ENCODE measurements at regions not wholly inside any gene's neighbourhood (a gene's known extent, or its start where the extent isn't known, plus 50 kb on each side); places are given as distances from the start of the nearest gene placed in this dataset.
"Not testable (repeated sequence)": the region's sequence is repeated elsewhere in the genome, so short reads cannot be mapped to it uniquely, and the experiment has no call there.

DNA sequence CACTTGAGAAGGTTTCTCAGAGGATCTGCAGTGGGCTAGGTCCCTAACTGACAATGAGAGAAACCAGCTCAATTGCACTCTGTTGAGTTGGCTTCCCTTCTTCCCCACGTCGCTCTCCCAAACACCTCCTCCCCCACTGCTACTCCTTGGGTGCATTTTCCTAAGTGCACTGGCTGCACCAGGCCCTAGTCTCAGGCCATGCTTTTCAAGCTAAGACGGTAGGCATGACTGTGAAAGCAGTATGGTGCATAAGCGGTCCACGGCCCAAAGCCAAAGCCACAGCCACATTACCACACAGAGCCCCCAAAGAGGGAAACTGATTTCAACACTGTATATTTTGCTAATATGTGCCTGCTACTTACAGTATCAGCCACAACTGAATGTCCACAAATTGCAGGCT, 62.1 kb upstream of the RBM24 start:
- TF ChIP-seq CTCF (IDR thresholded peaks at IDR 0.05), result no peak
- Histone ChIP-seq H3K9ac (ENCODE audit: low read depth in 2 of 2, low read length in 2 of 2) (no peak overlapping the region), H3K27me3 (no peaks in the 10 kb centered on the region), H3K9me3 (no peaks in the 10 kb centered on the region), H3K36me3 (no peaks in the 10 kb centered on the region), H3K4me3 (no peak overlapping the region), H3K4me1 (no peaks in the 10 kb centered on the region), H3K27ac (no peak overlapping the region)
- intact Hi-C loops (cut with DNase I), result no loop called here
- DNase-seq, result no peak

- no peak for DNase-seq
- no peak overlapping the region for H3K9ac ChIP-seq (ENCODE audit: low read depth in 2 of 2, low read length in 2 of 2)
- no peaks in the 10 kb centered on the region for H3K36me3 ChIP-seq
- H3K9me3 ChIP-seq, result no peaks in the 10 kb centered on the region
- TF ChIP-seq CTCF (IDR thresholded peaks at IDR 0.05), result no peak
- H3K4me1 ChIP-seq, result no peaks in the 10 kb centered on the region
- H3K27me3 ChIP-seq, result no peaks in the 10 kb centered on the region
- no peak overlapping the region for H3K27ac ChIP-seq
- intact Hi-C loops (cut with DNase I), result no loop called here
- no peak overlapping the region for H3K4me3 ChIP-seq
Observed at GRCh38 chr6:17220040-17220910, 60.9 kb upstream of the RBM24 start.

- Histone ChIP-seq H3K27ac (no peak overlapping the region), H3K9ac (ENCODE audit: low read depth in 2 of 2, low read length in 2 of 2) (no peak overlapping the region), H3K4me3 (no peak overlapping the region), H3K27me3 (no peaks in the 10 kb centered on the region), H3K9me3 (no peaks in the 10 kb centered on the region), H3K4me1 (no peaks in the 10 kb centered on the region), H3K36me3 (no peaks in the 10 kb centered on the region)
- TF ChIP-seq CTCF (IDR thresholded peaks at IDR 0.05), result no peak
- no peak for DNase-seq
- intact Hi-C loops (cut with DNase I), result no loop called here
Observed at GRCh38 chr6:17224056-17224455, 57.1 kb upstream of the RBM24 start.

DNA sequence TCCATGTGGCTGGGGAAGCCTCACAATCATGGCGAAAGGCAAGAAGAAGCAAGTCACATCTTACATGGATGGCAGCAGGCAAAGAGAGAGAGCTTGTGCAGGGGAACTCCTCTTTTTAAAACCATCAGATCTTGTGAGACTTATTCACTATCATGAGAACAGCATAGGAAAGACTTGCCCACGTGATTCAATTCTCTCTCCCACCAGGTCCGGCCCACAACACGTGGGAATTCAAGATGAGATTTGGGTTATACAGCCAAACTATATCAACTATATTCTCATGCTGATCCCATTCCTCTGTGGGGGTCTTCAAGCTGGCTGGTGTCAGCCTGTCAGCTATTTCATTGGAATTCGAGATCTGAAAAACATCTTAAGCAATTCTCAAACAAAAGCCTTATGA, 56.7 kb upstream of the RBM24 start:
- DNase-seq; intact Hi-C loops (cut with DNase I); H3K27me3 ChIP-seq; H3K4me1 ChIP-seq; H3K36me3 ChIP-seq; H3K4me3 ChIP-seq; H3K9me3 ChIP-seq; H3K27ac ChIP-seq; H3K9ac ChIP-seq (ENCODE audit: low read depth in 2 of 2, low read length in 2 of 2): not testable (repeated sequence)

- Histone ChIP-seq H3K9ac (ENCODE audit: low read depth in 2 of 2, low read length in 2 of 2) (no peak overlapping the region), H3K36me3 (no peaks in the 10 kb centered on the region), H3K9me3 (no peaks in the 10 kb centered on the region), H3K27ac (no peak overlapping the region), H3K4me1 (no peaks in the 10 kb centered on the region), H3K27me3 (no peaks in the 10 kb centered on the region), H3K4me3 (no peak overlapping the region)
- DNase-seq, result no peak
- TF ChIP-seq CTCF (IDR thresholded peaks at IDR 0.05), result no peak
- intact Hi-C loops (cut with DNase I), result no loop called here
Observed at GRCh38 chr6:17225767-17226630, 55.2 kb upstream of the RBM24 start.
